GM18502 (cell line): ENCODE measurements at regions not wholly inside any gene's neighbourhood (a gene's known extent, or its start where the extent isn't known, plus 50 kb on each side); places are given as distances from the start of the nearest gene placed in this dataset.
"Not testable (repeated sequence)": the region's sequence is repeated elsewhere in the genome, so short reads cannot be mapped to it uniquely, and the experiment has no call there.

Experiments
- ATAC-seq: cut with Tn5 transposase; IDR thresholded peaks from one replicate; pipeline ENCODE4 v1.9.1; 2021; ENCODE audit warnings: mild to moderate bottlenecking; ENCODE audit not compliant: unreplicated experiment, poor library complexity

GRCh38 chr6:115356371-115356770 is 704.3 kb downstream of the FRK start:
- ATAC-seq, result no peak

GRCh38 chr6:115323001-115323400 is 737.7 kb downstream of the FRK start:
- no peak for ATAC-seq

- ATAC-seq, result no peak
Measured at GRCh38 chr6:115319823-115320222, 740.9 kb downstream of the FRK start.

GRCh38 chr6:115310156-115310555 is 750.5 kb downstream of the FRK start:
- ATAC-seq, result no peak

- ATAC-seq, result no peak
Measured at GRCh38 chr6:115302731-115303130, 758.0 kb downstream of the FRK start.

GRCh38 chr6:115287467-115287866 is 773.2 kb downstream of the FRK start:
- ATAC-seq, result no peak

- ATAC-seq, result no peak
Measured at GRCh38 chr6:115276881-115277565, 783.7 kb downstream of the FRK start.

GRCh38 chr6:115272311-115272710 is 788.4 kb downstream of the FRK start:
- ATAC-seq, result no peak

GRCh38 chr6:115271434-115271833 is 789.3 kb downstream of the FRK start:
- no peak for ATAC-seq

GRCh38 chr6:115270953-115271352 is 789.7 kb downstream of the FRK start:
- ATAC-seq, result no peak

GRCh38 chr6:115241373-115241772 is 819.3 kb downstream of the FRK start:
- no peak for ATAC-seq

GRCh38 chr6:115221198-115221597 is 839.5 kb downstream of the FRK start:
- no peak for ATAC-seq

- ATAC-seq, result no peak
Measured at GRCh38 chr6:115220551-115221159, 840.0 kb downstream of the FRK start.

GRCh38 chr6:115219645-115220044 is 841.0 kb downstream of the FRK start:
- no peak for ATAC-seq

GRCh38 chr6:115216835-115217234 is 843.9 kb downstream of the FRK start:
- no peak for ATAC-seq

- ATAC-seq, result no peak
Measured at GRCh38 chr6:115214283-115214682, 846.4 kb downstream of the FRK start.

- ATAC-seq, result no peak
Measured at GRCh38 chr6:115203381-115203780, 857.3 kb downstream of the FRK start.

GRCh38 chr6:115194981-115195638 is 852.3 kb upstream of the HS3ST5 start:
- no peak for ATAC-seq

- no peak for ATAC-seq
Measured at GRCh38 chr6:115191989-115192388, 849.2 kb upstream of the HS3ST5 start.

GRCh38 chr6:115190534-115190933 is 847.7 kb upstream of the HS3ST5 start:
- no peak for ATAC-seq

GRCh38 chr6:115175456-115175855 is 832.6 kb upstream of the HS3ST5 start:
- ATAC-seq, result not testable (repeated sequence)

GRCh38 chr6:115165912-115166311 is 823.1 kb upstream of the HS3ST5 start:
- ATAC-seq, result not testable (repeated sequence)
